ENCODE measurements at regions not wholly inside any gene's neighbourhood (a gene's known extent, or its start where the extent isn't known, plus 50 kb on each side); places are given as distances from the start of the nearest gene placed in this dataset.

- TF ChIP-seq, protein P1, sequence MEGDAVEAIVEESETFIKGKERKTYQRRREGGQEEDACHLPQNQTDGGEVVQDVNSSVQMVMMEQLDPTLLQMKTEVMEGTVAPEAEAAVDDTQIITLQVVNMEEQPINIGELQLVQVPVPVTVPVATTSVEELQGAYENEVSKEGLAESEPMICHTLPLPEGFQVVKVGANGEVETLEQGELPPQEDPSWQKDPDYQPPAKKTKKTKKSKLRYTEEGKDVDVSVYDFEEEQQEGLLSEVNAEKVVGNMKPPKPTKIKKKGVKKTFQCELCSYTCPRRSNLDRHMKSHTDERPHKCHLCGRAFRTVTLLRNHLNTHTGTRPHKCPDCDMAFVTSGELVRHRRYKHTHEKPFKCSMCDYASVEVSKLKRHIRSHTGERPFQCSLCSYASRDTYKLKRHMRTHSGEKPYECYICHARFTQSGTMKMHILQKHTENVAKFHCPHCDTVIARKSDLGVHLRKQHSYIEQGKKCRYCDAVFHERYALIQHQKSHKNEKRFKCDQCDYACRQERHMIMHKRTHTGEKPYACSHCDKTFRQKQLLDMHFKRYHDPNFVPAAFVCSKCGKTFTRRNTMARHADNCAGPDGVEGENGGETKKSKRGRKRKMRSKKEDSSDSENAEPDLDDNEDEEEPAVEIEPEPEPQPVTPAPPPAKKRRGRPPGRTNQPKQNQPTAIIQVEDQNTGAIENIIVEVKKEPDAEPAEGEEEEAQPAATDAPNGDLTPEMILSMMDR (IDR thresholded peaks at IDR 0.05), result no peak
- no peak for DNase-seq (ENCODE audit: extremely low spot score, unreplicated experiment)
- no peaks in the 10 kb centered on the region for H3K9me3 Mint-ChIP-seq (ENCODE audit: unreplicated experiment)
- no peaks in the 10 kb centered on the region for H3K36me3 Mint-ChIP-seq (ENCODE audit: unreplicated experiment)
- H3K27ac Mint-ChIP-seq (ENCODE audit: unreplicated experiment), result no peak overlapping the region
- H3K4me3 Mint-ChIP-seq (ENCODE audit: unreplicated experiment), result no peak overlapping the region
- no peaks in the 10 kb centered on the region for H3K4me1 Mint-ChIP-seq (ENCODE audit: unreplicated experiment)
- H3K27me3 Mint-ChIP-seq (ENCODE audit: unreplicated experiment), result no peaks in the 10 kb centered on the region
Observed at GRCh38 chr10:125457406-125457805, 225.6 kb downstream of the TEX36 start.

DNA sequence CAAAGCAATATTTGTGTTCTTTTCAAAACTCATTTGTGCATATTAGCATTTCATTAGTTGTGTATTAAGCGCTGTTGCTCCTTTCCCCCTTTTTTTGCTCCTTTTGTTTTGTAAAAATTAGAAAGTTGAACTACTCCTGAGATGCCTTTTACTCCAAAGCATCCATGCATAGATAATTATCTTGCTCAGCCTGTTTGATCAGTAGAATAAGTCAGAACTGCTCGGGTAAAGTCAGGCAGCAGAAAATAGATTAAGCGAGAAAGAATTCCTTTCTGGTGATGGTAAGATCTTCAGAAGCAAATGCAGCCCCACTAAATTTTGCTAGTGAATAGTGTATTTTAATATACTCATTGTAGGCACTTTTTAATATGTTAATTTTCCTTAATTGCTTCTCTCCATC, 227.1 kb downstream of the TEX36 start:
- no peak for DNase-seq (ENCODE audit: extremely low spot score, unreplicated experiment)
- TF ChIP-seq, protein P1 (IDR thresholded peaks at IDR 0.05), result no peak
- H3K4me1 Mint-ChIP-seq (ENCODE audit: unreplicated experiment), result no peaks in the 10 kb centered on the region

GRCh38 chr10:125455431-125455830, 227.5 kb downstream of the TEX36 start:
- DNase-seq (ENCODE audit: extremely low spot score, unreplicated experiment), result no peak
- TF ChIP-seq, protein P1 (IDR thresholded peaks at IDR 0.05), result no peak
- Mint-ChIP-seq H3K27me3 (ENCODE audit: unreplicated experiment) (no peaks in the 10 kb centered on the region), H3K36me3 (ENCODE audit: unreplicated experiment) (no peaks in the 10 kb centered on the region), H3K9me3 (ENCODE audit: unreplicated experiment) (no peaks in the 10 kb centered on the region), H3K4me3 (ENCODE audit: unreplicated experiment) (no peak overlapping the region), H3K4me1 (ENCODE audit: unreplicated experiment) (no peaks in the 10 kb centered on the region), H3K27ac (ENCODE audit: unreplicated experiment) (no peak overlapping the region)

More for the DNA sequence above, 227.1 kb downstream of the TEX36 start:
- no peaks in the 10 kb centered on the region for H3K36me3 Mint-ChIP-seq (ENCODE audit: unreplicated experiment)
- H3K27ac Mint-ChIP-seq (ENCODE audit: unreplicated experiment), result no peak overlapping the region
- no peak overlapping the region for H3K4me3 Mint-ChIP-seq (ENCODE audit: unreplicated experiment)
- H3K9me3 Mint-ChIP-seq (ENCODE audit: unreplicated experiment), result no peaks in the 10 kb centered on the region
- no peaks in the 10 kb centered on the region for H3K27me3 Mint-ChIP-seq (ENCODE audit: unreplicated experiment)

DNA sequence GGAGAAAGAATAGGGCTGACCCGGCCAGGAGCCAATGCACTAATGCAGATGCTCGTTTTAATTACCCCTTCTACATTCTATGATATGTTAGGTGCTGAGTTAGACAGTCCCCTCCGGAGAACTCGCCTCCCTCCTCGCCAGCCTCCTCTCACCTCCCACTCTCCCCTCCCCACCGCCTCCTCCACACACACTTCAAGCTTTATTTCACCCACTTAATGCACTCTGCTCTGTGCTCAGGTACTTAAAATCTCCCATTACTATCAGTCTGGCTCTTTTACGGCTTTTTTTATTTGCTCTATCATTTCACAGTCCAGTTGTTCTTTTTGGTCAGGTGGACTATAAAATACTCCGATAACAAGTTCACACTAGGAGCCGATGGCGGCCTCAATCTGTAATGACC, 231.6 kb downstream of the TEX36 start:
- no peaks in the 10 kb centered on the region for H3K27me3 Mint-ChIP-seq (ENCODE audit: unreplicated experiment)
- H3K36me3 Mint-ChIP-seq (ENCODE audit: unreplicated experiment), result no peaks in the 10 kb centered on the region
- DNase-seq (ENCODE audit: extremely low spot score, unreplicated experiment), result no peak
- no peak overlapping the region for H3K4me3 Mint-ChIP-seq (ENCODE audit: unreplicated experiment)
- H3K9me3 Mint-ChIP-seq (ENCODE audit: unreplicated experiment), result no peaks in the 10 kb centered on the region
- no peak overlapping the region for H3K27ac Mint-ChIP-seq (ENCODE audit: unreplicated experiment)
- TF ChIP-seq, protein P1 (IDR thresholded peaks at IDR 0.05), result no peak
- H3K4me1 Mint-ChIP-seq (ENCODE audit: unreplicated experiment), result no peaks in the 10 kb centered on the region

DNA sequence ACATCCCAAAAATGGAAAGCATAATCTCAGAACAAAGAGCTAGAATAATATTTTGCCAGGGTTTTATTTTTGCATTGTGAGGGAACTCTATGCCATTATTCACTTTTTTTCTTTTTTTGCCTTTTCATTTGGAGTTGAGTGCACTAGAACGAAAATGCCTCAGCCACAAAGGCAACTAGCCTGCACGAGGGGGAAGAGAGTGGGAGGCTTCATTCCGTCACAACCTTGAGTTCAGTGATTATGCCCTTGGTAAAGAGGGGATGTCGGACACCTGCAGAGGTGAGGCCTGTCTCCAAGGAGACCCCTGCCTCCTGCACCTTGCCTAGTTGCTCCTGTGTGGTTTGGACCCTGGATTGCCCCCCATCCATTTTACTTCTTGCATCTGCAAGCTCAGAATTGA, 232.7 kb downstream of the TEX36 start:
- no peak overlapping the region for H3K27ac Mint-ChIP-seq (ENCODE audit: unreplicated experiment)
- H3K36me3 Mint-ChIP-seq (ENCODE audit: unreplicated experiment), result no peaks in the 10 kb centered on the region
- no peaks in the 10 kb centered on the region for H3K27me3 Mint-ChIP-seq (ENCODE audit: unreplicated experiment)
- TF ChIP-seq, protein P1 (IDR thresholded peaks at IDR 0.05), result no peak
- no peaks in the 10 kb centered on the region for H3K4me1 Mint-ChIP-seq (ENCODE audit: unreplicated experiment)
- no peak overlapping the region for H3K4me3 Mint-ChIP-seq (ENCODE audit: unreplicated experiment)
- H3K9me3 Mint-ChIP-seq (ENCODE audit: unreplicated experiment), result no peaks in the 10 kb centered on the region
- no peak for DNase-seq (ENCODE audit: extremely low spot score, unreplicated experiment)
